ENCODE measurements at regions not wholly inside any gene's neighbourhood (a gene's known extent, or its start where the extent isn't known, plus 50 kb on each side); places are given as distances from the start of the nearest gene placed in this dataset.
"Not testable (repeated sequence)": the region's sequence is repeated elsewhere in the genome, so short reads cannot be mapped to it uniquely, and the experiment has no call there.

DNA sequence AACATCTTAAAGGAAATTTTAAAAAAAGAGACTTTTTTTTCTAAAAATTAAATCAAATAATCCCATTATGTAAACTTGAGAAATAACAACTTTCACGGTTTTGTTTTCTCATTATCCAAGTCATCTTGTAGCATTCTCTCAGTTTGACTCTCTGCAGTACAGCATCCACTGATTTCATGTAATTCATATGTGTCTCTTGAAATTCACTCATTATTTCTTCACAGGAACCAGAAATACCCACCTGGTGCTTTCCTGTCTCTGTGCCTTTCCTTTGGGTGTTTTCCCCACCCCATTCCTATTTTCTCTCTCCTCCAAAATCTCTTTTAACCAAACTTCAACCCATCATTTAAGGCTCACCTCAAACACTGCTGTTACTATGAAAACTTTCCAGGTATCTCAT, 116.1 kb upstream of the STK17B start:
- ChIA-PET CTCF (no interaction called here), POLR2A (no interaction called here)
- peaks cover 58% of the 10 kb centered on the region for H3K4me1 Mint-ChIP-seq
- DNase-seq: no peak
- no peak overlapping the region for H3K4me3 Mint-ChIP-seq
- H3K27ac Mint-ChIP-seq: no peak overlapping the region
- peaks cover 3% of the 10 kb centered on the region for H3K9me3 Mint-ChIP-seq
- H3K27me3 Mint-ChIP-seq: no peaks in the 10 kb centered on the region
- H3K36me3 Mint-ChIP-seq (ENCODE audit: low read depth): peaks cover 6% of the 10 kb centered on the region

DNA sequence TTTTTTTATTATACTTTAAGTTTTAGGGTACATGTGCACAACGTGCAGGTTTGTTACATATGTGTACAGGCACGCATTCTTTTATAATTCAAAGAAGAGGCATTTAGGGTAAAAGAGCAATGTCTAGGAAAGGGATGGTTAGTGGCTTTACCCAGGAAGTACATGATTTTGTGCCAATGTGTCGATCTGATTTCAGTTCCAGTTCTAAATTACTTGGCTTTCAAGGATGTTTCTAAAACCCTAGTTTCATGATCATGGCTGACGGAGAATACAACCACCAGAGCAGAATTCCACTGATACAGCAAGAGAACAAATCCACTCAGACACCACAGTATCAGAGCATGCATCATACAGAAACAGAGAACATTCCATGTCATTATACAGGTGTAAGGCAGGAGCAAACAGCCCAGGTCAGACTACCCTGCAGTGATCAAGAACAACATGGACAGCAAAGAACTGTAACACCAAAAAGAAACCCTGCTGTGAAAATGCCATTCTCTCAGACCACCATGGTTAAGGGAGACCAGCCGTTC, 116.7 kb upstream of the STK17B start:
- Mint-ChIP-seq H3K27me3 (no peaks in the 10 kb centered on the region), H3K9me3 (peaks cover 3% of the 10 kb centered on the region), H3K36me3 (ENCODE audit: low read depth) (peaks cover 6% of the 10 kb centered on the region), H3K4me1 (peaks cover 60% of the 10 kb centered on the region), H3K4me3 (no peak overlapping the region), H3K27ac (no peak overlapping the region)
- POLR2A ChIA-PET: no interaction called here
- CTCF ChIA-PET: no interaction called here
- no peak for DNase-seq

DNA sequence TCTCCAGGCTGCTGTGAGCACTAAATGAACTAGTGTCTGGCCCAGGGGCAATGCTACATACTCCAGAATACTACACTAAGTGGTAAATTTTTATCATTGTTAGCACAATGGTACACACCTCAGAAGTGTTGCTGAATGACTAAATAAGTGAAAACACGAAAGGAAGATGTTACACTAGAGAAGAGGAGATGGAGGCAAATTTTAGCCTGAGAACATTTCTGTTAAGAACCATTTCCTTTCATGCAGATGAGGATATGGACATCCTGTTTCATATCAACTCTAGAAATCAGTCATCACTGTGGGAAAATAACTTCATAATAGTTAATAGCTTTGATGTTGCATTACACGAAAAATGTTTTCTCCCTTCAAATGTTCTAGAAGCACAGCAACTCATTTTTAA, 117.6 kb upstream of the STK17B start:
- H3K27ac Mint-ChIP-seq: no peak overlapping the region
- POLR2A ChIA-PET: no interaction called here
- CTCF ChIA-PET: no interaction called here
- H3K4me1 Mint-ChIP-seq: peaks cover 57% of the 10 kb centered on the region
- no peak for DNase-seq
- no peaks in the 10 kb centered on the region for H3K27me3 Mint-ChIP-seq
- no peak overlapping the region for H3K4me3 Mint-ChIP-seq
- peaks cover 4% of the 10 kb centered on the region for H3K36me3 Mint-ChIP-seq (ENCODE audit: low read depth)
- H3K9me3 Mint-ChIP-seq: peaks cover under 1% of the 10 kb centered on the region

DNA sequence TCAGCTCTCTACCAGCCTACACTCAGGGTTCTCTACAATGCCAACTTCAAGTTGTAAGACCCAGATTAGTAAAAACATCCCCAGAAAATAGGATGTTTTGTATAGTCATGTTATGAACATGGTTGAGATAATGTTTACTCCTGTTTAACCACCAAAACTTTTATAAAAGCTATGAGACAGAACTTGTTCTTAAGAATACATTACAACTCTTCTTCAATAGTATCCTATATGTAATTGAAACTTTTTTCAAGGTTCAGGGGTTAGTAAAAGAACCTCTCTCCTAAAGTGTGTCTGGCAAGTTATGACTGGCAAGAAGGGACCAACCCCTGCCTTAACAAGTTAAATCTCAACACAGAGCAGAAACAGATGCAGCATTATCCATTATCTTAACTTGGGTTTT, 118.8 kb upstream of the STK17B start:
- H3K36me3 Mint-ChIP-seq (ENCODE audit: low read depth): peaks cover 4% of the 10 kb centered on the region
- no peaks in the 10 kb centered on the region for H3K9me3 Mint-ChIP-seq
- H3K27me3 Mint-ChIP-seq: no peaks in the 10 kb centered on the region
- ChIA-PET CTCF (interaction anchor here (1.0 kb wide), 1 partner anchor 51 kb away, joined by 3 read pairs; no protein-coding TSS in a partner anchor), POLR2A (no interaction called here)
- peaks cover 51% of the 10 kb centered on the region for H3K4me1 Mint-ChIP-seq
- no peak overlapping the region for H3K27ac Mint-ChIP-seq
- no peak for DNase-seq
- no peak overlapping the region for H3K4me3 Mint-ChIP-seq

DNA sequence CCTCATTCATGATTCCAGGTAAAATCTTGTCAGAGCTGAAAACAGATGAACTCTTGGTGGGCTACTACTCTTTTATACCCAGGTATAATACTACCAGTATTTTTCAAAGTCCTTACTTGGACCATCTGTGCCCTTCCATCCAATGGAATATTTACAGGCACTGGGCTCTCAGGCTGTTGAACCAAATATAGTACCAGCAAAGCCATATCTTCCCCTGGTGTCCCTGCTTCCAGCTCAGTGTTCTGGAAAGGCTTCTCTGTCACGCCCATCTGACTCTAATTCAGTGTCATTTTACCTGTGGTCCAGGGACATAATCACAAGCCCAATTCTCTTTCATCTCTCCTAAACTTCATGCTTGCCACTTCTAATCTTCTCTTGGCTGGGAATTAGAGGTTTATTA, 119.2 kb upstream of the STK17B start:
- POLR2A ChIA-PET: no interaction called here
- peaks cover 47% of the 10 kb centered on the region for H3K4me1 Mint-ChIP-seq
- H3K9me3 Mint-ChIP-seq: no peaks in the 10 kb centered on the region
- no peak overlapping the region for H3K27ac Mint-ChIP-seq
- DNase-seq: no peak
- peaks cover 4% of the 10 kb centered on the region for H3K36me3 Mint-ChIP-seq (ENCODE audit: low read depth)
- no peak overlapping the region for H3K4me3 Mint-ChIP-seq
- CTCF ChIA-PET: interaction anchor here (1.0 to 1.4 kb wide), 2 partner anchors 51 to 223 kb away, joined by 3 read pairs; no protein-coding TSS in a partner anchor
- H3K27me3 Mint-ChIP-seq: no peaks in the 10 kb centered on the region

DNA sequence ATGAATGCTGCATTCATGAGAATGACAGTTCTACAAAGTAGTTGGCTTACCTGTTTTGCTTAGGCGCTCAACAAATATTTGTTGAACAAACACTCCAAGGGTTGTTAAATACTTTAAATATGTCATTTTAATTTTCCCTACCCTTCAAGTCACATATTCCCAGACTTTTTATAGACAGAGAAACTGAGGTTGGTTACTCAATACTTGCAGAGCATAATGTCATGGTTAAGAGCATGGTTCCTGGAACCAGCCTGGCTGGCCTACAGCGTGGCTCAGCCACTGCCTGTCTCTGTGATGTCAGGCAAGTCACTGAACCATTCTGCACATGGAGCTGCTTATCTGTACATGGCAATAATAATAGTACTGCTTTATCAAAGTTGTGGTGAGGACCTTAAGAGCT, 120.0 kb upstream of the STK17B start:
- Mint-ChIP-seq H3K27ac (no peak overlapping the region), H3K27me3 (no peaks in the 10 kb centered on the region), H3K36me3 (ENCODE audit: low read depth) (peaks cover 4% of the 10 kb centered on the region), H3K4me3 (no peak overlapping the region), H3K9me3 (no peaks in the 10 kb centered on the region), H3K4me1 (peaks cover 43% of the 10 kb centered on the region)
- POLR2A ChIA-PET: no interaction called here
- no peak for DNase-seq
- CTCF ChIA-PET: interaction anchor here (0.8 to 2.0 kb wide), 5 partner anchors 9 to 224 kb away, joined by 3 to 10 read pairs (median 3); no protein-coding TSS in a partner anchor

DNA sequence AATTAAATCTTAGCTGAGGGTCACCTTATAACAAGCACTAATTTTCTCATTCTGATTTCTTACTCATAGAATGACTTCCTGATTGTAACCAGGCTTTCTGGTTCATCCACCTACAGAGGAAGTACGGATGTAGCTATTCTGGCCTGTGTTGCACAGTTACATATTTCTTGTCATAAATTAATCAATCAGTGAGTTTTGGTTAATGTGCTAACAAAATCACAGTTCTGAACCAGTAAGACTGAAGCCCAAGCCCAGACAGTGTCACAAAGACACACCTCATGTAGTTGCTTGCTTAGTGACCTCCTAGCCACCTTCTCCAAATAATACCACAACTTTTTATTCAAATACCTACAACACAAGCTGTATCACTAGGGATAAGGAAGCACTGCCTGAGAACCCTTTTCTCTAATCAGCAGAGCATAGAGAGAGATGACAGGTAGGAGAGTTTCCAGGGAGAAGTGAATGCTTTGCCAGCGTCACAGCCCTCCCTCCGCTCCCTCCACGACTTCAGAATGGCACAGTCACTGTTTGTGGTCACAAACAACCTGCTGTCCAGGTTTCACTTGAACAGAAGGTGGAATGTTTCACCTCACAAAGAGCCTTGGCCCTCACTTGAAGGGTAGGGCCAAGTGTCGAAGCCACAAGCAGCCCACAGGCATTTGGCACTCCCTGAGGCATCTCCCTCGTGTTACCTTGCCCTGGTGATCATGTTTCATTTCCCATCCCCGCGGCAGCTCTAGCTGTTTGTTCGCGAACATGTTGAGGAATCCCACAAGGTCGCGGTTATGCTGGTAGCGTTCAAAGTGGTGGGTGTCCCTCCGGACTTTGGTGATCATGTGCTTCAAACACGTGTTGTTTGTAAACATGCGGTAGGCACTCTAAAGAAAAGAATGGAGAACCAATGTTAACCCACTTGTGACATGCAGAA, 120.8 kb upstream of the STK17B start:
- ChIA-PET POLR2A (no interaction called here), CTCF (interaction anchor here (0.8 to 2.0 kb wide), 5 partner anchors 10 to 224 kb away, joined by 3 to 10 read pairs (median 3); no protein-coding TSS in a partner anchor)
- Mint-ChIP-seq H3K4me1 (peaks cover 41% of the 10 kb centered on the region), H3K27ac (no peak overlapping the region), H3K27me3 (no peaks in the 10 kb centered on the region), H3K9me3 (no peaks in the 10 kb centered on the region), H3K36me3 (ENCODE audit: low read depth) (peaks cover 4% of the 10 kb centered on the region), H3K4me3 (no peak overlapping the region)
- no peak for DNase-seq

DNA sequence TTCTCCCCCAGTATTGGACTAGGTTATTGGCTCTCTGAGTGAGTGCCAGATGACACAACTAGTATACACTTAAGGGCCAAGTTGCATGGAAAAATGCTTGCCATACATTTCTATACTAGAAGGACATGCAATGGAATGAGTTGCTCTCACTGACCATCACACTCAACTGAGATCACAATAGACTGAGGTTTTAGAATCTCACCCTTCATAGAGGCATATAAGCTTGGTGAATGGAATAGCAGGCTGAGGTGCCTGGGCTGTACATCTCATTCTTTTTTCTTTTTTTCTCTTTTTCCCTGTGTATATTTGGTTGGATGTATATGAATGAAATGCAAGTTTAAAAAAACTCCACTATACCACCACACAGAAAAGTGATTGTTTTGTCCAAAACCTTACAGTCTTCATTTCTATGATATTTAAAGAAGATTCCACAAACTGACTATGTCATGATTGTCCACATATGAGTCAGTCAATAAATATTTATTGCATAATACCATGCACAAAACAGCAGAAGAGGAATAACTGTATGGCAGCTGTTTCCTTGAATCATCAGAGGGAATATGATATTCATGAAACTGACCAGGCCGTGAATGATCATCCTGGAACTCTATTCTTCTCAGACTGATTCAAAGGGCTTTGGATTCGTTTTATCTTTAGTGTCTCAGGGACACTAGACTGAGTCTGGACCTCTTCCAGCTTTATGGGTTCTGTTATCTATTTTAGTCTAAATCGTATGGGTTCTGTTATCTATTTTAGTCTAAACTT, 122.6 kb upstream of the STK17B start:
- CTCF ChIA-PET: no interaction called here
- H3K27me3 Mint-ChIP-seq: no peaks in the 10 kb centered on the region
- no peak overlapping the region for H3K4me3 Mint-ChIP-seq
- H3K36me3 Mint-ChIP-seq (ENCODE audit: low read depth): peaks cover 4% of the 10 kb centered on the region
- no peak overlapping the region for H3K27ac Mint-ChIP-seq
- no peaks in the 10 kb centered on the region for H3K9me3 Mint-ChIP-seq
- no peak for DNase-seq
- POLR2A ChIA-PET: no interaction called here
- H3K4me1 Mint-ChIP-seq: peaks cover 26% of the 10 kb centered on the region

DNA sequence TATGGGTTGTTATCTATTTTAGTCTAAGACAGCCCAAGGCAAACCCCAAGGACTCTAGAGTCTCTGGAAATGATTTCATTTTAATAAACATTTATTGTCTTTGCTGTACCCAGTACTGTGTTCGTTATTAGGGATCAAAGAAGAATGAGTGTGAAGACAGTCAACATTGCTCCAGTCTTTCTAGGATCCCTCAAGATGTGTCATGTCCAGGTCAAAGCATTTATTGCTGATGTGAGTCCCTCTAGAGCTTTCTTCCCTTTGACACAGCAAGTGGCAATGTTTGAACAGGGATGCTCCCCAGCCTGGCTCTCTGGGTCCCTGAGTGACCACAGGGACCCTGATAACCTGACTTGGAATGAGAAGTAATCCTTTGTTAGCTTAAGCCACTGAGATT, 123.1 kb upstream of the STK17B start:
- ChIA-PET CTCF (no interaction called here), POLR2A (no interaction called here)
- H3K27ac Mint-ChIP-seq: no peak overlapping the region
- no peaks in the 10 kb centered on the region for H3K27me3 Mint-ChIP-seq
- DNase-seq: no peak
- H3K36me3 Mint-ChIP-seq (ENCODE audit: low read depth): peaks cover 4% of the 10 kb centered on the region
- H3K4me1 Mint-ChIP-seq: peaks cover 20% of the 10 kb centered on the region
- H3K4me3 Mint-ChIP-seq: no peak overlapping the region
- no peaks in the 10 kb centered on the region for H3K9me3 Mint-ChIP-seq

DNA sequence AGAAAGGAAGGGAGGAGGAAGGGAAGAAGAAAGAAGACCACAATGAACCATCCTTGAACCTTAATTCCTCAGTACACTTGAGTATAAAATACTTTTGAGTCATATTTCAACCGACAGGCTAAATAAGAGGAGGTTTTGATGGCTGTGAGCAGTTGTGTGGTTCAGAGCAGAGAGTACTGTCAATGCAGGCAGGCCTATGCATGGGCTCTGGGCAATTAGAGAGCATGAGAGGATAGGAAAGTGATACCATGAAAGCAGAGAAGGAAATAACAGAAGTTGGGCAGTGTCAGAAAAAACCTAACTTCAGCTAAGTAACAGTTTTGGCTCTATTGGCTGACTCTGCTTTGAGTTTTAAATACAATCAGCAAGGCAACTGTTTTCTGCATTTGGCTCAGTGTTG, 123.6 kb upstream of the STK17B start:
- Mint-ChIP-seq H3K27me3 (no peaks in the 10 kb centered on the region), H3K4me1 (peaks cover 16% of the 10 kb centered on the region), H3K4me3 (no peak overlapping the region), H3K9me3 (no peaks in the 10 kb centered on the region), H3K27ac (no peak overlapping the region), H3K36me3 (ENCODE audit: low read depth) (peaks cover 4% of the 10 kb centered on the region)
- ChIA-PET POLR2A (no interaction called here), CTCF (no interaction called here)
- no peak for DNase-seq

DNA sequence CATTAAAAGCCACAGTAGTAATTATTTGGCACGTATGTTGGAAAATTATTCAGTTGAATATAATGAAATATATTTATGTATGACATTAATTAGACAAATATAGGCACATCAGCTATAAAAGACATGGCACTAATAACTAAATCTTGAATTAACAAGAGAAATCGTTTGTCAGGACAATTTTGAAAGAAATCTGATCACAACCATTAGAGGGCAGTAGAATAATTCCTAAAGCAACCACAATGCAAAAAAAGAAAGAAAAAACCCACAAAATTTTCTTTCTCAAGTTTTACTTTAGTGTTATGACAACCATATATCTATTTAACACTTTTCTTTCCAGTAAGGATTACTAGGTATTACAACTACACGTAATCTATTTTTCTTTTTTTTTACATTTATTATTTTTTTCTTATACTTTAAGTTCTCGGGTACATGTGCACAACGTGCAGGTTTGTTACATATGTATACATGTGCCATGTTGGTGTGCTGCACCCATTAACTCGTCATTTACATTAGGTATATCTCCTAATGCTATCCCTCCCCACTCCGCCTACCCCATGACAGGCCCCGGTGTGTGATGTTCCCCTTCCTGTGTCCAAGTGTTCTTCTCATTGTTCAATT, 126.8 kb upstream of the STK17B start:
- H3K27ac Mint-ChIP-seq; DNase-seq; H3K4me1 Mint-ChIP-seq; H3K27me3 Mint-ChIP-seq; POLR2A ChIA-PET; H3K36me3 Mint-ChIP-seq (ENCODE audit: low read depth); H3K9me3 Mint-ChIP-seq; H3K4me3 Mint-ChIP-seq: not testable (repeated sequence)
- CTCF ChIA-PET: interaction anchor here (0.6 kb wide), 1 partner anchor 15 kb away, joined by 3 read pairs; no protein-coding TSS in a partner anchor

DNA sequence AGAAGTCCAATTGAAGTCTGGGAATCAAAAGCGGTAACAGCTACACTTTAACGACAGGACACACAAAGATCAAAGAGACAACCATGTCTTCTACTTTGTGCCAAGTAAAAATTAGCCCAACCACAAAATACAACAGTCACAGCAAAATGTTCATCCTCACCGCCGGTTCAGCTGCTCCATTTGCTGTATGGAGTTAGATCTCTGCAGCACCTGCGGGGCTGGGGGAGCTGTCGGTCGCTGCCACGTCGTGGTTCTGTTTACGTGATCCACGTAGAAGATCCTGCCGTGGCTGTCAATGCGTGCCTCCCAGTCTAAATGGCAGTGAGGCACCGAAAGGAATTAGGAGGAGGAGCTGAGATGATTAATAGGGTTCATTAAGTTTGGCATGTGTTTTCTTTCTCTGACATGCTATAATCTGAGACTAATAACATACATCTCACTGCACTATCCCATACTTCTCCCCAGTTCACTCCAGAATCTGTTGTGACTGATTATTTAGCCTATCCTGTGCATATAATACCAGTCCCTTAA, 136.5 kb upstream of the STK17B start:
- CTCF ChIA-PET: interaction anchor here (1.0 to 1.1 kb wide), 2 partner anchors 11 to 239 kb away, joined by 3 to 4 read pairs; partner anchors contain the start of gene DNAH7
- no peak overlapping the region for H3K27ac Mint-ChIP-seq
- no peak for DNase-seq
- peaks cover 3% of the 10 kb centered on the region for H3K27me3 Mint-ChIP-seq
- H3K36me3 Mint-ChIP-seq (ENCODE audit: low read depth): no peaks in the 10 kb centered on the region
- H3K4me3 Mint-ChIP-seq: no peak overlapping the region
- H3K4me1 Mint-ChIP-seq: no peaks in the 10 kb centered on the region
- POLR2A ChIA-PET: no interaction called here
- no peaks in the 10 kb centered on the region for H3K9me3 Mint-ChIP-seq

Data from activated CD4-positive, alpha-beta T cell treated with anti-CD3 and anti-CD28 coated beads, Interleukin-2, amount 10 ng/mL, durations not matched to agents 7 days and 5 days (primary cell).